Progenitor cell of endocrine pancreas (in vitro differentiated cells): ENCODE measurements at regions not wholly inside any gene's neighbourhood (a gene's known extent, or its start where the extent isn't known, plus 50 kb on each side); places are given as distances from the start of the nearest gene placed in this dataset.
"Not testable (repeated sequence)": the region's sequence is repeated elsewhere in the genome, so short reads cannot be mapped to it uniquely, and the experiment has no call there.

Experiments used
- DNase-seq: peaks from one replicate; pipeline ENCODE4 v3.0.0; 2021; ENCODE audit warnings: low spot score; ENCODE audit not compliant: unreplicated experiment
- H3K27ac Mint-ChIP-seq: 2 replicates; pipeline ENCODE4 v1.8.0; 2021; ENCODE audit warnings: mild to moderate bottlenecking, moderate library complexity, mixed read lengths
- H3K27me3 Mint-ChIP-seq: 2 replicates; pipeline ENCODE4 v1.8.0; 2021; ENCODE audit warnings: mixed read lengths
- H3K36me3 Mint-ChIP-seq: 2 replicates; pipeline ENCODE4 v1.8.0; 2022; ENCODE audit warnings: mixed read lengths; ENCODE audit not compliant: insufficient read depth
- H3K4me1 Mint-ChIP-seq: 2 replicates; pipeline ENCODE4 v1.8.0; 2021; ENCODE audit warnings: low read depth, mixed read lengths
- H3K4me3 Mint-ChIP-seq: 2 replicates; pipeline ENCODE4 v1.8.0; 2021; ENCODE audit warnings: low read depth, mild to moderate bottlenecking, moderate library complexity, mixed read lengths
- H3K9me3 Mint-ChIP-seq: 2 replicates; pipeline ENCODE4 v1.8.0; 2021; ENCODE audit warnings: low read depth, mixed read lengths
- CTCF ChIP-seq: fragments of 200-600 bp; sonication (generic); IDR thresholded peaks from one replicate; pipeline ENCODE4 v1.5.0; 2021; ENCODE audit warnings: antibody characterized with exemption, mild to moderate bottlenecking; ENCODE audit not compliant: unreplicated experiment

- H3K4me1 Mint-ChIP-seq, result no peaks in the 10 kb centered on the region
- no peak overlapping the region for H3K27ac Mint-ChIP-seq
- peaks cover 10% of the 10 kb centered on the region for H3K9me3 Mint-ChIP-seq
- DNase-seq, result no peak
- H3K4me3 Mint-ChIP-seq, result no peak overlapping the region
- H3K27me3 Mint-ChIP-seq, result no peaks in the 10 kb centered on the region
- no peaks in the 10 kb centered on the region for H3K36me3 Mint-ChIP-seq
- no peak for TF ChIP-seq CTCF
Measured at GRCh38 chr6:153465050-153465449, 334.0 kb upstream of the RGS17 start.

DNA sequence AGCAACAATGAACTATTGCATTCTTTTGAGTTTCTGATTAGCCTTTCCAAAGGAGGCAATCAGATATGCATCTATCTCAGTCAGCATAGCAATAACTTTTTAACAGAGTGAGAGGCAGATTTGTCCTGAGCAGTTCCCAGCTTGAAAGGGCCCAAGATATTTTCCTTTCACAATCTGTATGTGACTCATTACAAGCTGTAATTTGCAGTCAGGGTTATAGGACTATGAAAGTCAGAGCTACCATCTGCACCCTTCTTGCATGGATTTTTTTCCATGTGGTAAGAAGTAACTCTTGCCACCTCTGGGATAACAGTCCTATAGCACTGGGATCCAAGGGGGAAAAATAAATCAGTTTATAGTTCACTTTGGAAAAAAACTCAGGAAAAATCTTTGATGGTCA is 318.2 kb upstream of the RGS17 start:
- Mint-ChIP-seq H3K27ac (no peak overlapping the region), H3K4me3 (no peak overlapping the region), H3K27me3 (no peaks in the 10 kb centered on the region), H3K9me3 (no peaks in the 10 kb centered on the region), H3K36me3 (no peaks in the 10 kb centered on the region), H3K4me1 (no peaks in the 10 kb centered on the region)
- TF ChIP-seq CTCF, result no peak
- DNase-seq, result no peak

DNA sequence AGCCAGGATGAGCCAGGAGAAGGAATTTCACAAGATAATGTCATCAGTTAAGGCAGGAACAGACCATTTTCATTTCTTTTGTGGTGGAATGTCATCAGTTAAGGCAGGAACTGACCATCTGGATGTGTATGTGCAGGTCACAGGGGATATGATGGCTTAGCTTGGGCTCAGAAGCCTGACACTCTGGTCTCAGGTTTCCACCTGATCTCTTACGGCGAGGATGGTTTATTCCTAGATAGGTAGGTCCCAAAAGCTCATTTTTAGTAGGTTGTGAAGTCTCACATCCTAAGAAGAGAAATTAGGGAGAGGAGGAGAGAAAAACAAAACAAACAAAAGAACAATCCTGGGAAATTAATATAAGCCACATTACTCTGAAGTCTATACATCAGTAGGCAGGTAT is 311.7 kb upstream of the RGS17 start:
- H3K4me3 Mint-ChIP-seq, H3K27ac Mint-ChIP-seq, H3K27me3 Mint-ChIP-seq, H3K9me3 Mint-ChIP-seq, H3K4me1 Mint-ChIP-seq, DNase-seq, H3K36me3 Mint-ChIP-seq: not testable (repeated sequence)

DNA sequence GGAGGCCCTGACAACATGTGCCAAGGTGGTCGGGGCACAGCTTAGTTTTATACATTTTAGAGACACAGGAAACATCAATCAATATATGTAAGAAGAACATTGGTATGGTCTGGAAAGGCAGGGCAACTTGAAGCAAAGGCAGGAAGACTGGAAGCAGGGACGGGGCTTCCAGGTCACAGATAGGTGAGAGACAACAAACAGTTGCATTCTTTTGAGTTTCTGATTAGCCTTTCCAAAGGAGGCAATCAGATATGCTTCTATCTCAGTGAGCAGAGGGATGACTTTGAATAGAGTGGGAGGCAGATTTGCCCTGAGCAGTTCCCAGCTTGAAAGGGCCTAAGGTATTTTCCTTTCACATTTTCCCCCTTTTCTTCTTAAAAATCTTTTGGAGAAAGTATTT is 311.0 kb upstream of the RGS17 start:
- H3K4me3 Mint-ChIP-seq, result no peak overlapping the region
- H3K27ac Mint-ChIP-seq, result no peak overlapping the region
- peaks cover 4% of the 10 kb centered on the region for H3K4me1 Mint-ChIP-seq
- TF ChIP-seq CTCF, result no peak
- DNase-seq, result no peak
- peaks cover 2% of the 10 kb centered on the region for H3K36me3 Mint-ChIP-seq
- no peaks in the 10 kb centered on the region for H3K27me3 Mint-ChIP-seq
- peaks cover 5% of the 10 kb centered on the region for H3K9me3 Mint-ChIP-seq

- no peak for DNase-seq
- Mint-ChIP-seq H3K9me3 (no peaks in the 10 kb centered on the region), H3K36me3 (no peaks in the 10 kb centered on the region), H3K27ac (no peak overlapping the region), H3K27me3 (no peaks in the 10 kb centered on the region), H3K4me3 (no peak overlapping the region), H3K4me1 (peaks cover 6% of the 10 kb centered on the region)
- no peak for TF ChIP-seq CTCF
Measured at GRCh38 chr6:153437193-153437592, 306.1 kb upstream of the RGS17 start.

DNA sequence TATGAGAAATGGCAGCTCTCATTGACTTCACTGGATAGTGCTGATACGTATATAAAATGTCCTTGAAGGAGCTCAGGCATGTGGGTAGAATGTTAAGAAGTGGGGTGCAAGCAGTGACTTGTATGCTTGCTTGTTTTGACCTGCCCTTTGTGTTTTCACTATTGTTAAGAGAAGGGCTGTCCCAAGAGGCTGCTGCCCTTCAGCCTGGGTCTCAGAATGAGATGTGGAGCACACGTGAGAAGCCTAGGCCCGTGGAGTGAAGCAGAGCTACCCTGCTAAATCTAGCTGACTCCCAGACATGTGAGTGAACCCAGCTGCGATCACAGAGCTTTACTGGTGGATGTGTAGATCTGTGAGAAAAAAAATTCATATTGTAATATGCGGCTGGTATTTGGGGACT is 305.3 kb upstream of the RGS17 start:
- DNase-seq, result no peak
- H3K27me3 Mint-ChIP-seq, result no peaks in the 10 kb centered on the region
- H3K4me1 Mint-ChIP-seq, result peaks cover 3% of the 10 kb centered on the region
- no peak overlapping the region for H3K4me3 Mint-ChIP-seq
- no peaks in the 10 kb centered on the region for H3K36me3 Mint-ChIP-seq
- no peak overlapping the region for H3K27ac Mint-ChIP-seq
- no peak for TF ChIP-seq CTCF
- H3K9me3 Mint-ChIP-seq, result no peaks in the 10 kb centered on the region
